ENCODE measurements at regions not wholly inside any gene's neighbourhood (a gene's known extent, or its start where the extent isn't known, plus 50 kb on each side); places are given as distances from the start of the nearest gene placed in this dataset.
"Not testable (repeated sequence)": the region's sequence is repeated elsewhere in the genome, so short reads cannot be mapped to it uniquely, and the experiment has no call there.

DNA sequence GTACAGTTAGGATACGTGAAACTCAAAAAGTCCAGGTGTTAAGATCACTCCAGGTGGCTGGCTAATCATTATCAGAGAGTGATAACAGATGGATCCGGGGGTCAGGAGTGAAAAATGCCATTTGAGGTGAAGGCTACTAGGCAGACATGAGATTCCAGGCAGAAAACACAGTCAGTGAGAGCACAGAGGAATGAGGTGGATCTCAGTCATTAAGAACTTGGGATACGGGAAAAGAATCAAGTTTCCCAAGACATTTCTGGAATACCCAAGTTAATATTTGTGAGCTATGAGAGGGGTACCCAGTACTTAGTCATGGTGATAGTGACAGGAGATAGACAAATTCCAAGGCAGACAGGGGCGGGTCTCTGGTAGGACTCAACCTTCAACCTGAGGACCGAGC, 94.6 kb upstream of the ALG10B start:
- no peaks in the 10 kb centered on the region for H3K36me3 ChIP-seq (ENCODE audit: control insufficient read depth, low read length)
- H3K27me3 ChIP-seq (ENCODE audit: control insufficient read depth, low read length): no peaks in the 10 kb centered on the region
- no peaks in the 10 kb centered on the region for H3K4me1 ChIP-seq (ENCODE audit: control insufficient read depth, low read length)
- H3K9me3 ChIP-seq (ENCODE audit: control insufficient read depth, insufficient read depth, low read length): no peaks in the 10 kb centered on the region
- no peaks in the 10 kb centered on the region for H4K20me1 ChIP-seq (ENCODE audit: control insufficient read depth, insufficient read depth, low read depth, low read length)
- H3K4me2 ChIP-seq (ENCODE audit: low read length): no peak overlapping the region
- no peak overlapping the region for H3K27ac ChIP-seq (ENCODE audit: low read depth, low read length)
- H3F3A ChIP-seq (ENCODE audit: control insufficient read depth, insufficient read depth): no peaks in the 10 kb centered on the region
- TF ChIP-seq, protein P1, sequence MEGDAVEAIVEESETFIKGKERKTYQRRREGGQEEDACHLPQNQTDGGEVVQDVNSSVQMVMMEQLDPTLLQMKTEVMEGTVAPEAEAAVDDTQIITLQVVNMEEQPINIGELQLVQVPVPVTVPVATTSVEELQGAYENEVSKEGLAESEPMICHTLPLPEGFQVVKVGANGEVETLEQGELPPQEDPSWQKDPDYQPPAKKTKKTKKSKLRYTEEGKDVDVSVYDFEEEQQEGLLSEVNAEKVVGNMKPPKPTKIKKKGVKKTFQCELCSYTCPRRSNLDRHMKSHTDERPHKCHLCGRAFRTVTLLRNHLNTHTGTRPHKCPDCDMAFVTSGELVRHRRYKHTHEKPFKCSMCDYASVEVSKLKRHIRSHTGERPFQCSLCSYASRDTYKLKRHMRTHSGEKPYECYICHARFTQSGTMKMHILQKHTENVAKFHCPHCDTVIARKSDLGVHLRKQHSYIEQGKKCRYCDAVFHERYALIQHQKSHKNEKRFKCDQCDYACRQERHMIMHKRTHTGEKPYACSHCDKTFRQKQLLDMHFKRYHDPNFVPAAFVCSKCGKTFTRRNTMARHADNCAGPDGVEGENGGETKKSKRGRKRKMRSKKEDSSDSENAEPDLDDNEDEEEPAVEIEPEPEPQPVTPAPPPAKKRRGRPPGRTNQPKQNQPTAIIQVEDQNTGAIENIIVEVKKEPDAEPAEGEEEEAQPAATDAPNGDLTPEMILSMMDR (IDR thresholded peaks at IDR 0.05; ENCODE audit: low read depth, low read length, poor library complexity, severe bottlenecking): no peak
- no peak for TF ChIP-seq EZH2phosphoT487 (IDR thresholded peaks at IDR 0.05; ENCODE audit: borderline replicate concordance, low read length)
- H3K9me2 ChIP-seq (replicated peaks; ENCODE audit: control insufficient read depth, low read length): no peaks in the 10 kb centered on the region
- H3K4me3 ChIP-seq (ENCODE audit: low read length): no peak overlapping the region
- no peaks in the 10 kb centered on the region for H3K79me2 ChIP-seq (ENCODE audit: control insufficient read depth, low read length)

DNA sequence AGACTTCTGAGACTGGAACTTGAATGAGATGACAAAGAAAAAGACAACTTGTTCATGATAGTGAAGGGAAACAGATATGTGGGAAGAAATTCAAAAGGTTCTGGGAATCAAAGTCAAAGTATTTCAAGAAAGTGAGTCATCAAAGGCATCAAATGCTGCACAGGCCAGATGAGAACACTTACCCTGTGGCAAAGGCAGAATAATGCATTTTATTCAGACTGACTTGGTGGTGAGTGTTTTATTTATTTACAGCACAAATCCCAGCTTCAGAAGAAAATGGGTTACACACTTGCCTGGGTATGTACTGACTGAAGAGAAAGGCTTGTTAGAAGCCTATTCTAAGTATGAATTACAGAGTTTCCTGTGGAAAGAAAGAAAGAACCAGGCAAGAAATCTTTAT, 78.2 kb upstream of the ALG10B start:
- not testable (repeated sequence) for H4K20me1 ChIP-seq (ENCODE audit: control insufficient read depth, insufficient read depth, low read depth, low read length); H3K9me2 ChIP-seq (replicated peaks; ENCODE audit: control insufficient read depth, low read length); H3K27ac ChIP-seq (ENCODE audit: low read depth, low read length); H3K4me3 ChIP-seq (ENCODE audit: low read length); H3K4me1 ChIP-seq (ENCODE audit: control insufficient read depth, low read length); H3K79me2 ChIP-seq (ENCODE audit: control insufficient read depth, low read length); H3K27me3 ChIP-seq (ENCODE audit: control insufficient read depth, low read length); H3K9me3 ChIP-seq (ENCODE audit: control insufficient read depth, insufficient read depth, low read length); H3K4me2 ChIP-seq (ENCODE audit: low read length); H3K36me3 ChIP-seq (ENCODE audit: control insufficient read depth, low read length); H3F3A ChIP-seq (ENCODE audit: control insufficient read depth, insufficient read depth)

DNA sequence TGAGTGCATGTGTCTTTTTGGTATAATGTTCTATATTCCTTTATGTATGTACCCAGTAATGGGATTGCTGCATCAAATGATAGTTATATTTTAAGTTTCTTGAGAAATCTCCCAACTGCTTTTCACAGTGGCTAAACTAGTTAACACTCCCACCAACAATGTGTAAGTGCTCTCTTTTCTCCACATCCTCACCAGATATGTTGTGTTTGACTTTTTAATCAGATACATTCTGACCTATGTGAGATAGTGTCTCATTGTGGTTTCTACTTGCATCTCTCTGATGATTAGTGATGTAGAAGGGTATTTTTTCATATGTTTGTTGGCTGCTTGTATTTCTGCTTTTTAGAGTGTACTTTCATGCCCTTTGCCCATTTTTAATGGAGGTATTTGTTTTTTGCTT, 62.8 kb upstream of the ALG10B start:
- Histone ChIP-seq H3K4me2 (ENCODE audit: low read length) (no peak overlapping the region), H3K4me1 (ENCODE audit: control insufficient read depth, low read length) (no peaks in the 10 kb centered on the region), H4K20me1 (ENCODE audit: control insufficient read depth, insufficient read depth, low read depth, low read length) (no peaks in the 10 kb centered on the region), H3K36me3 (ENCODE audit: control insufficient read depth, low read length) (no peaks in the 10 kb centered on the region), H3K9me2 (replicated peaks; ENCODE audit: control insufficient read depth, low read length) (no peaks in the 10 kb centered on the region), H3K9me3 (ENCODE audit: control insufficient read depth, insufficient read depth, low read length) (no peaks in the 10 kb centered on the region), H3K79me2 (ENCODE audit: control insufficient read depth, low read length) (no peaks in the 10 kb centered on the region), H3F3A (ENCODE audit: control insufficient read depth, insufficient read depth) (no peaks in the 10 kb centered on the region), H3K27me3 (ENCODE audit: control insufficient read depth, low read length) (no peaks in the 10 kb centered on the region), H3K27ac (ENCODE audit: low read depth, low read length) (no peak overlapping the region), H3K4me3 (ENCODE audit: low read length) (no peak overlapping the region)
- TF ChIP-seq, protein P1 (IDR thresholded peaks at IDR 0.05; ENCODE audit: low read depth, low read length, poor library complexity, severe bottlenecking): no peak
- no peak for TF ChIP-seq EZH2phosphoT487 (IDR thresholded peaks at IDR 0.05; ENCODE audit: borderline replicate concordance, low read length)

DNA sequence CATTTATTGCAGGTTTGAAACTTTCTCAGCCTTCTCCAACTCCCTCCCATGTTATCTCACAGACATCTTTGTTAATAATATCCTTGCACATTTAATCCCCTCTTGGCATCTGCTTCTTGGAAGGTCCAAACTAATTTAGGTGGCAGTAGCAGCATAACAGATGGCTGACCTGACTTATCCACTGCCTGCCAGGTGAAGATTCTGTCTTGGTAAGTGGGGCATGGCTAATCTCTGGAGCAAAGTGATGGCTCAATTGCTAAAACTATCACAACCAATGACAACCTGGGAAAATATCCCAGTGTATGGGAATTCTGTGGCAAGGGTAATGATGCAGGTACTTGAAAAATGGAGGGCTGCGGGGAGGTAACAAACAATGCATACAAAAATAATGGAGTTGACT, 58.2 kb upstream of the ALG10B start:
- H3K79me2 ChIP-seq (ENCODE audit: control insufficient read depth, low read length): no peaks in the 10 kb centered on the region
- H3K36me3 ChIP-seq (ENCODE audit: control insufficient read depth, low read length): no peaks in the 10 kb centered on the region
- no peak overlapping the region for H3K27ac ChIP-seq (ENCODE audit: low read depth, low read length)
- no peak for TF ChIP-seq EZH2phosphoT487 (IDR thresholded peaks at IDR 0.05; ENCODE audit: borderline replicate concordance, low read length)
- TF ChIP-seq, protein P1 (IDR thresholded peaks at IDR 0.05; ENCODE audit: low read depth, low read length, poor library complexity, severe bottlenecking): no peak
- no peak overlapping the region for H3K4me2 ChIP-seq (ENCODE audit: low read length)
- no peaks in the 10 kb centered on the region for H3K4me1 ChIP-seq (ENCODE audit: control insufficient read depth, low read length)
- H3K9me2 ChIP-seq (replicated peaks; ENCODE audit: control insufficient read depth, low read length): no peaks in the 10 kb centered on the region
- H4K20me1 ChIP-seq (ENCODE audit: control insufficient read depth, insufficient read depth, low read depth, low read length): no peaks in the 10 kb centered on the region
- H3K9me3 ChIP-seq (ENCODE audit: control insufficient read depth, insufficient read depth, low read length): no peaks in the 10 kb centered on the region
- H3K4me3 ChIP-seq (ENCODE audit: low read length): no peak overlapping the region
- H3K27me3 ChIP-seq (ENCODE audit: control insufficient read depth, low read length): no peaks in the 10 kb centered on the region
- H3F3A ChIP-seq (ENCODE audit: control insufficient read depth, insufficient read depth): no peaks in the 10 kb centered on the region
